ENCODE measurements at regions not wholly inside any gene's neighbourhood (a gene's known extent, or its start where the extent isn't known, plus 50 kb on each side); places are given as distances from the start of the nearest gene placed in this dataset.

GRCh38 chr6:148244217-148244935 lies 98.3 kb upstream of the SASH1 start:
- no peak for TF ChIP-seq POLR2A (IDR thresholded peaks at IDR 0.05; ENCODE audit: low read length)
- no peak for TF ChIP-seq GATA1 (IDR thresholded peaks at IDR 0.05; ENCODE audit: low read depth, low read length)
